SK-N-SH treated with all-trans-retinoic acid at 6 μM for 48 hours (cell line): ENCODE measurements at regions not wholly inside any gene's neighbourhood (a gene's known extent, or its start where the extent isn't known, plus 50 kb on each side); places are given as distances from the start of the nearest gene placed in this dataset.

Experiments
- ATAC-seq: fragments of 200-7000 bp; cut with Tn5 transposase; 3 replicates; pipeline ENCODE4 v1.9.1; 2020; ENCODE audit warnings: mild to moderate bottlenecking, moderate library complexity
- ARNTL ChIP-seq: fragments of 450-650 bp; formaldehyde crosslinking; IDR thresholded peaks from 2 replicates; pipeline ENCODE4 v1.5.0; 2020; ENCODE audit warnings: low read depth, mild to moderate bottlenecking, moderate library complexity, borderline replicate concordance
- BACH2 ChIP-seq: fragments of 250-450 bp; sonication (Bioruptor Pico); IDR thresholded peaks from 2 replicates; pipeline ENCODE4 v1.9.0; 2021; ENCODE audit warnings: mild to moderate bottlenecking, borderline replicate concordance
- CSDC2 ChIP-seq: fragments of 250-450 bp; sonication (Bioruptor Pico); IDR thresholded peaks from 2 replicates; pipeline ENCODE4 v1.5.0; 2020; ENCODE audit warnings: mild to moderate bottlenecking, moderate library complexity
- CSRNP3 ChIP-seq: fragments of 250-450 bp; sonication (Bioruptor Pico); IDR thresholded peaks from 2 replicates; pipeline ENCODE4 v1.5.1; 2021; ENCODE audit warnings: mild to moderate bottlenecking, moderate library complexity
- ESRRG ChIP-seq: fragments of 250-450 bp; sonication (Bioruptor Pico); IDR thresholded peaks from 2 replicates; pipeline ENCODE4 v1.6.1; 2021; ENCODE audit warnings: mild to moderate bottlenecking
- GLIS3 ChIP-seq: fragments of 250-450 bp; sonication (Bioruptor Pico); IDR thresholded peaks from 2 replicates; pipeline ENCODE4 v1.5.0; 2020; ENCODE audit warnings: mild to moderate bottlenecking, moderate library complexity
- ISL1 ChIP-seq: fragments of 250-450 bp; sonication (Bioruptor Pico); IDR thresholded peaks from 2 replicates; pipeline ENCODE4 v2.1.2; 2022; ENCODE audit warnings: mild to moderate bottlenecking, moderate library complexity
- OSR1 ChIP-seq: fragments of 250-450 bp; sonication (Bioruptor Pico); IDR thresholded peaks from 2 replicates; pipeline ENCODE4 v1.8.0; 2022; ENCODE audit warnings: moderate library complexity, mild to moderate bottlenecking, inconsistent platforms
- PATZ1 ChIP-seq: fragments of 250-450 bp; sonication (Bioruptor Pico); IDR thresholded peaks from 2 replicates; pipeline ENCODE4 v1.8.0; 2020; ENCODE audit warnings: mild to moderate bottlenecking, moderate library complexity, borderline replicate concordance
- PPARA ChIP-seq: fragments of 250-450 bp; sonication (Bioruptor Pico); IDR thresholded peaks from 2 replicates; pipeline ENCODE4 v1.5.0; 2020; ENCODE audit warnings: mild to moderate bottlenecking, borderline replicate concordance
- RARB ChIP-seq: fragments of 250-450 bp; sonication (Bioruptor Pico); IDR thresholded peaks from 2 replicates; pipeline ENCODE4 v1.8.0; 2021; ENCODE audit warnings: mild to moderate bottlenecking, moderate library complexity
- SNAI2 ChIP-seq: fragments of 250-450 bp; sonication (Bioruptor Pico); IDR thresholded peaks from 2 replicates; pipeline ENCODE4 v1.5.0; 2020; ENCODE audit warnings: mild to moderate bottlenecking, moderate library complexity
- TCF4 ChIP-seq: fragments of 250-450 bp; sonication (Bioruptor Pico); IDR thresholded peaks from 2 replicates; pipeline ENCODE4 v1.8.0; 2021; ENCODE audit warnings: mild to moderate bottlenecking, moderate library complexity, borderline replicate concordance
- TOX ChIP-seq: fragments of 250-450 bp; sonication (Bioruptor Pico); IDR thresholded peaks from 2 replicates; pipeline ENCODE4 v1.8.0; 2021; ENCODE audit warnings: mild to moderate bottlenecking, moderate library complexity, borderline replicate concordance
- ZC3H10 ChIP-seq: fragments of 250-450 bp; sonication (Bioruptor Pico); IDR thresholded peaks from 2 replicates; pipeline ENCODE4 v1.5.1; 2021; ENCODE audit warnings: mild to moderate bottlenecking, moderate library complexity
- ZFP3 ChIP-seq: fragments of 250-450 bp; sonication (Bioruptor Pico); IDR thresholded peaks from 2 replicates; pipeline ENCODE4 v1.5.0; 2020; ENCODE audit warnings: mild to moderate bottlenecking, moderate library complexity
- ZFP30 ChIP-seq: fragments of 450-650 bp; formaldehyde crosslinking; IDR thresholded peaks from 2 replicates; pipeline ENCODE4 v1.5.0; 2022; ENCODE audit warnings: mild to moderate bottlenecking, moderate library complexity
- ZNF565 ChIP-seq: fragments of 450-650 bp; formaldehyde crosslinking; conservative IDR thresholded peaks from 2 replicates; pipeline ENCODE4 v1.5.0; 2020; ENCODE audit warnings: low read depth, mild to moderate bottlenecking, moderate library complexity
- ZNF70 ChIP-seq: fragments of 450-650 bp; formaldehyde crosslinking; IDR thresholded peaks from 2 replicates; pipeline ENCODE4 v1.5.0; 2020; ENCODE audit warnings: mild to moderate bottlenecking, moderate library complexity
- ZNF8 ChIP-seq: fragments of 450-650 bp; formaldehyde crosslinking; IDR thresholded peaks from 2 replicates; pipeline ENCODE4 v1.5.0; 2020; ENCODE audit warnings: mild to moderate bottlenecking, moderate library complexity
- TF ChIP-seq, protein P1 (sequence below): fragments of 250-450 bp; sonication (Bioruptor Pico); IDR thresholded peaks from 2 replicates; pipeline ENCODE4 v1.5.1; 2020; ENCODE audit warnings: low read depth, mild to moderate bottlenecking, moderate library complexity
- TF ChIP-seq, protein P2 (sequence below): fragments of 250-450 bp; sonication (Bioruptor Pico); IDR thresholded peaks from 2 replicates; pipeline ENCODE4 v1.5.0; 2020; ENCODE audit warnings: mild to moderate bottlenecking, moderate library complexity
- TF ChIP-seq, protein P3 (sequence below): fragments of 250-450 bp; sonication (Bioruptor Pico); IDR thresholded peaks from 2 replicates; pipeline ENCODE4 v1.8.0; 2021; ENCODE audit warnings: low read depth, mild to moderate bottlenecking, moderate library complexity, borderline replicate concordance

DNA sequence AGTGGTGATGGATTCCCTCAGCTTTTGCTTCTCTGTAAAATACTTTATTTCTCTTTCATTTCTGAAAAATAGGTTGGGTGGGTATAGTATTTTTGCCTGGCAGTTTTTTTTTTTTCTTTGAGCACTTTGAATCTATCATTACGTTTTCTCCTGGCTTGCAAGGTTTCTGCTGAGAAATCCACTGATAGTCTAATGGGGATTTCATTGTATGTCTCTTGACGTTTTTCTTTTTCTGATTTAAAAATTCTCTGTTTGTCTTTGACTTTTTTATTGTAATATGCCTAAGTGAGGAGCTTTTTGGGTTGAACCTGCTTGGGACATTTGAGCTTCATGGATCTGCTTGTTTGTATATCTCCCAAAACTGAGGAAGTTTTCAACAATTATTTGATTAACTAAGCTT, 606.0 kb downstream of the KCNH5 start:
- no peak for ATAC-seq

GRCh38 chr14:62443796-62444195, 601.5 kb downstream of the KCNH5 start:
- peak; percentile 45; the same call in 2 of the 3 replicates for ATAC-seq
- TF ChIP-seq TCF4, result no peak

More for the DNA sequence above, 606.0 kb downstream of the KCNH5 start:
- TF ChIP-seq ESRRG (CRISPR knock-in tag), result no peak
- no peak for TF ChIP-seq ZFP30 (CRISPR knock-in tag)
- TF ChIP-seq ISL1 (CRISPR knock-in tag), result no peak
- no peak for TF ChIP-seq TCF4
- TF ChIP-seq GLIS3 (CRISPR knock-in tag), result no peak
- TF ChIP-seq ZNF565 (CRISPR knock-in tag), result no peak
- TF ChIP-seq, protein P1, sequence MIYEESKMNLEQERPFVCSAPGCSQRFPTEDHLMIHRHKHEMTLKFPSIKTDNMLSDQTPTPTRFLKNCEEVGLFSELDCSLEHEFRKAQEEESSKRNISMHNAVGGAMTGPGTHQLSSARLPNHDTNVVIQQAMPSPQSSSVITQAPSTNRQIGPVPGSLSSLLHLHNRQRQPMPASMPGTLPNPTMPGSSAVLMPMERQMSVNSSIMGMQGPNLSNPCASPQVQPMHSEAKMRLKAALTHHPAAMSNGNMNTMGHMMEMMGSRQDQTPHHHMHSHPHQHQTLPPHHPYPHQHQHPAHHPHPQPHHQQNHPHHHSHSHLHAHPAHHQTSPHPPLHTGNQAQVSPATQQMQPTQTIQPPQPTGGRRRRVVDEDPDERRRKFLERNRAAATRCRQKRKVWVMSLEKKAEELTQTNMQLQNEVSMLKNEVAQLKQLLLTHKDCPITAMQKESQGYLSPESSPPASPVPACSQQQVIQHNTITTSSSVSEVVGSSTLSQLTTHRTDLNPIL (CRISPR knock-in tag), result no peak
- TF ChIP-seq TOX (CRISPR knock-in tag), result no peak
- no peak for TF ChIP-seq BACH2
- TF ChIP-seq, all 23 proteins: peak for 0

GRCh38 chr14:62445570-62445969, 599.7 kb downstream of the KCNH5 start:
- TF ChIP-seq PPARA (CRISPR knock-in tag) (no peak), OSR1 (no peak), GLIS3 (CRISPR knock-in tag) (no peak), SNAI2 (CRISPR knock-in tag) (no peak), ISL1 (CRISPR knock-in tag) (no peak), CSDC2 (CRISPR knock-in tag) (no peak), ZNF70 (CRISPR knock-in tag) (no peak), ZNF565 (CRISPR knock-in tag) (no peak), ZNF8 (CRISPR knock-in tag) (no peak), TOX (CRISPR knock-in tag) (no peak), RARB (CRISPR knock-in tag) (no peak), ZC3H10 (CRISPR knock-in tag) (no peak)
- TF ChIP-seq, protein P2, sequence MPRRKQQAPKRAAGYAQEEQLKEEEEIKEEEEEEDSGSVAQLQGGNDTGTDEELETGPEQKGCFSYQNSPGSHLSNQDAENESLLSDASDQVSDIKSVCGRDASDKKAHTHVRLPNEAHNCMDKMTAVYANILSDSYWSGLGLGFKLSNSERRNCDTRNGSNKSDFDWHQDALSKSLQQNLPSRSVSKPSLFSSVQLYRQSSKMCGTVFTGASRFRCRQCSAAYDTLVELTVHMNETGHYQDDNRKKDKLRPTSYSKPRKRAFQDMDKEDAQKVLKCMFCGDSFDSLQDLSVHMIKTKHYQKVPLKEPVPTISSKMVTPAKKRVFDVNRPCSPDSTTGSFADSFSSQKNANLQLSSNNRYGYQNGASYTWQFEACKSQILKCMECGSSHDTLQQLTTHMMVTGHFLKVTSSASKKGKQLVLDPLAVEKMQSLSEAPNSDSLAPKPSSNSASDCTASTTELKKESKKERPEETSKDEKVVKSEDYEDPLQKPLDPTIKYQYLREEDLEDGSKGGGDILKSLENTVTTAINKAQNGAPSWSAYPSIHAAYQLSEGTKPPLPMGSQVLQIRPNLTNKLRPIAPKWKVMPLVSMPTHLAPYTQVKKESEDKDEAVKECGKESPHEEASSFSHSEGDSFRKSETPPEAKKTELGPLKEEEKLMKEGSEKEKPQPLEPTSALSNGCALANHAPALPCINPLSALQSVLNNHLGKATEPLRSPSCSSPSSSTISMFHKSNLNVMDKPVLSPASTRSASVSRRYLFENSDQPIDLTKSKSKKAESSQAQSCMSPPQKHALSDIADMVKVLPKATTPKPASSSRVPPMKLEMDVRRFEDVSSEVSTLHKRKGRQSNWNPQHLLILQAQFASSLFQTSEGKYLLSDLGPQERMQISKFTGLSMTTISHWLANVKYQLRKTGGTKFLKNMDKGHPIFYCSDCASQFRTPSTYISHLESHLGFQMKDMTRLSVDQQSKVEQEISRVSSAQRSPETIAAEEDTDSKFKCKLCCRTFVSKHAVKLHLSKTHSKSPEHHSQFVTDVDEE (CRISPR knock-in tag), result no peak
- TF ChIP-seq, all 23 proteins: peak for 0
- ATAC-seq, result no peak

- ATAC-seq, result no peak
- TF ChIP-seq, protein P2 (CRISPR knock-in tag), result no peak
- TF ChIP-seq PATZ1 (CRISPR knock-in tag) (no peak), ZNF70 (CRISPR knock-in tag) (no peak), ZFP30 (CRISPR knock-in tag) (no peak), OSR1 (no peak), ARNTL (CRISPR knock-in tag) (no peak), ESRRG (CRISPR knock-in tag) (no peak), ZNF8 (CRISPR knock-in tag) (no peak), ZNF565 (CRISPR knock-in tag) (no peak), TOX (CRISPR knock-in tag) (no peak), CSDC2 (CRISPR knock-in tag) (no peak), CSRNP3 (CRISPR knock-in tag) (no peak), PPARA (CRISPR knock-in tag) (no peak), SNAI2 (CRISPR knock-in tag) (no peak), ZFP3 (CRISPR knock-in tag) (no peak)
- TF ChIP-seq, protein P3, sequence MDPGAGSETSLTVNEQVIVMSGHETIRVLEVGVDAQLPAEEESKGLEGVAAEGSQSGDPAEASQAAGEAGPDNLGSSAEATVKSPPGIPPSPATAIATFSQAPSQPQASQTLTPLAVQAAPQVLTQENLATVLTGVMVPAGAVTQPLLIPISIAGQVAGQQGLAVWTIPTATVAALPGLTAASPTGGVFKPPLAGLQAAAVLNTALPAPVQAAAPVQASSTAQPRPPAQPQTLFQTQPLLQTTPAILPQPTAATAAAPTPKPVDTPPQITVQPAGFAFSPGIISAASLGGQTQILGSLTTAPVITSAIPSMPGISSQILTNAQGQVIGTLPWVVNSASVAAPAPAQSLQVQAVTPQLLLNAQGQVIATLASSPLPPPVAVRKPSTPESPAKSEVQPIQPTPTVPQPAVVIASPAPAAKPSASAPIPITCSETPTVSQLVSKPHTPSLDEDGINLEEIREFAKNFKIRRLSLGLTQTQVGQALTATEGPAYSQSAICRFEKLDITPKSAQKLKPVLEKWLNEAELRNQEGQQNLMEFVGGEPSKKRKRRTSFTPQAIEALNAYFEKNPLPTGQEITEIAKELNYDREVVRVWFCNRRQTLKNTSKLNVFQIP (CRISPR knock-in tag), result no peak
Measured at GRCh38 chr14:62451221-62451620, 594.0 kb downstream of the KCNH5 start.
